RWPE1 (cell line): ENCODE measurements at regions not wholly inside any gene's neighbourhood (a gene's known extent, or its start where the extent isn't known, plus 50 kb on each side); places are given as distances from the start of the nearest gene placed in this dataset.

Experiments
- CTCF ChIA-PET: fragments of 350-600 bp; sonication (Branson Sonifier 250); formaldehyde crosslinking; extraction: SDS; loops from one replicate; lab custom pipeline; 2021; lab: Yijun Ruan, JAX
- POLR2A ChIA-PET: fragments of 400-600 bp; formaldehyde crosslinking; extraction: SDS; loops from one replicate; lab custom pipeline; 2020; ENCODE audit warnings: antibody characterized with exemption; ENCODE audit not compliant: low non-redundant PET; lab: Yijun Ruan, JAX
- DNase-seq: peaks from one replicate; pipeline ENCODE4 v3.0.0; 2012; ENCODE audit warnings: low spot score
- H3K27ac ChIP-seq: fragments of 450-650 bp; 2 replicates; pipeline ENCODE4 v1.5.1; 2017
- CTCF ChIP-seq: fragments of 450-650 bp; conservative IDR thresholded peaks from 2 replicates; pipeline ENCODE4 v1.5.1; 2017; ENCODE audit warnings: low read depth, mild to moderate bottlenecking

GRCh38 chr14:46147452-46147851 is 504.1 kb downstream of the RPL10L start:
- ChIA-PET POLR2A (no interaction called here), CTCF (no interaction called here)
- no peak for DNase-seq
- no peak overlapping the region for H3K27ac ChIP-seq
- TF ChIP-seq CTCF: no peak

- CTCF ChIA-PET: no interaction called here
- TF ChIP-seq CTCF: no peak
- DNase-seq: no peak
- no peak overlapping the region for H3K27ac ChIP-seq
- POLR2A ChIA-PET: no interaction called here
Measured at GRCh38 chr14:46147024-46147423, 504.6 kb downstream of the RPL10L start.

GRCh38 chr14:46140445-46140844 is 511.1 kb downstream of the RPL10L start:
- TF ChIP-seq CTCF: no peak
- POLR2A ChIA-PET: no interaction called here
- no peak for DNase-seq
- CTCF ChIA-PET: no interaction called here
- no peak overlapping the region for H3K27ac ChIP-seq

- TF ChIP-seq CTCF: no peak
Measured at GRCh38 chr14:46139649-46140048, 511.9 kb downstream of the RPL10L start.

GRCh38 chr14:46137786-46138185 is 513.8 kb downstream of the RPL10L start:
- ChIA-PET CTCF (interaction anchor here (0.6 kb wide), 1 partner anchor 1926 kb away, joined by 4 read pairs; no protein-coding TSS in a partner anchor), POLR2A (no interaction called here)

More at GRCh38 chr14:46139649-46140048, 511.9 kb downstream of the RPL10L start:
- ChIA-PET CTCF (no interaction called here), POLR2A (no interaction called here)
- H3K27ac ChIP-seq: no peak overlapping the region
- DNase-seq: no peak

GRCh38 chr14:46136456-46136855 is 515.1 kb downstream of the RPL10L start:
- ChIA-PET CTCF (no interaction called here), POLR2A (no interaction called here)
- no peak for TF ChIP-seq CTCF
- H3K27ac ChIP-seq: no peak overlapping the region
- DNase-seq: no peak

More at GRCh38 chr14:46137786-46138185, 513.8 kb downstream of the RPL10L start:
- no peak for DNase-seq
- no peak overlapping the region for H3K27ac ChIP-seq
- no peak for TF ChIP-seq CTCF
